H1 (cell line): ENCODE measurements at regions not wholly inside any gene's neighbourhood (a gene's known extent, or its start where the extent isn't known, plus 50 kb on each side); places are given as distances from the start of the nearest gene placed in this dataset.

ENCODE experiments used
- CTCF ChIA-PET: fragments of 300-600 bp; sonication (Branson Sonifier 250); formaldehyde crosslinking; loops from one replicate; lab custom pipeline; 2021; ENCODE audit not compliant: partially characterized antibody; lab: Charles Lee
- POLR2A ChIA-PET: fragments of 300-600 bp; sonication (Branson Sonifier 250); formaldehyde crosslinking; loops from one replicate; lab custom pipeline; 2021; ENCODE audit warnings: inconsistent platforms; ENCODE audit not compliant: partially characterized antibody; lab: Charles Lee
- DNase-seq, 2 experiments: peaks; one replicate each; pipeline versions ENCODE4 v3.0.0 to v3.0.0-alpha.2; 2010 to 2022; ENCODE audit warnings: low spot score in 2 of 2, low read depth in 1 of 2, mixed read lengths in 1 of 2
- FAIRE-seq: peaks from 2 replicates; lab custom pipeline; 2011; peaks lifted over from hg19 to GRCh38; lab: Jason Lieb, UNC
- H2AFZ ChIP-seq: 2 replicates; pipeline ENCODE4 v1.8.1; 2012; ENCODE audit warnings: low read length, inconsistent platforms
- H2AK5ac ChIP-seq: 2 replicates; pipeline ENCODE4 v1.6.1; 2013; ENCODE audit warnings: low read depth, low read length
- H2BK120ac ChIP-seq: replicated peaks from 2 replicates; pipeline ENCODE3; 2013; ENCODE audit warnings: low read depth, low read length, inconsistent platforms
- H2BK12ac ChIP-seq: 2 replicates; pipeline ENCODE4 v1.6.1; 2013; ENCODE audit warnings: low read depth, low read length
- H2BK15ac ChIP-seq: 2 replicates; pipeline ENCODE4 v1.6.1; 2013; ENCODE audit warnings: low read length
- H2BK20ac ChIP-seq: 2 replicates; pipeline ENCODE4 v1.6.1; 2013; ENCODE audit warnings: low read length
- H2BK5ac ChIP-seq: 2 replicates; pipeline ENCODE4 v1.6.1; 2013; ENCODE audit warnings: low read depth, low read length
- H3K14ac ChIP-seq: 2 replicates; pipeline ENCODE4 v1.6.1; 2013; ENCODE audit warnings: inconsistent platforms; ENCODE audit not compliant: insufficient read length
- H3K18ac ChIP-seq: 2 replicates; pipeline ENCODE4 v1.6.1; 2013; ENCODE audit warnings: low read length; ENCODE audit errors: extremely low read depth
- H3K23ac ChIP-seq: 2 replicates; pipeline ENCODE4 v1.6.1; 2013; ENCODE audit warnings: inconsistent platforms; ENCODE audit not compliant: insufficient read length
- H3K23me2 ChIP-seq: 2 replicates; pipeline ENCODE4 v1.6.1; 2013; ENCODE audit warnings: low read depth, low read length
- H3K27ac ChIP-seq: 2 replicates; pipeline ENCODE4 v1.6.1; 2011; ENCODE audit warnings: low read depth, low read length, inconsistent platforms
- H3K27me3 ChIP-seq, 4 experiments: replicated peaks in 1 of 4; 1 replicate in 1 of 4; 2 replicates in 3 of 4; pipeline versions ENCODE4 v1.6.1 to v1.8.1; 2011 to 2013; ENCODE audit warnings: low read length in 3 of 4, mild to moderate bottlenecking in 3 of 4, inconsistent platforms in 2 of 4, mixed read lengths in 2 of 4, moderate library complexity in 1 of 4; ENCODE audit not compliant: control insufficient read depth in 3 of 4, insufficient read depth in 3 of 4; ENCODE audit errors: extremely low read depth in 1 of 4
- H3K36me3 ChIP-seq, 4 experiments: 2 replicates each; pipeline versions ENCODE4 v1.6.1 to v1.8.1; 2011 to 2013; ENCODE audit warnings: mild to moderate bottlenecking in 4 of 4, low read length in 3 of 4, moderate library complexity in 2 of 4, control low read depth in 1 of 4, inconsistent platforms in 1 of 4; ENCODE audit not compliant: insufficient read depth in 4 of 4, control insufficient read depth in 2 of 4
- H3K4ac ChIP-seq: replicated peaks from 2 replicates; pipeline ENCODE3; 2013; ENCODE audit warnings: low read length, low read depth, mixed read lengths, inconsistent platforms; ENCODE audit not compliant: insufficient read length
- H3K4me1 ChIP-seq, 4 experiments: replicated peaks in 1 of 4; 1 replicate in 1 of 4; 2 replicates in 3 of 4; pipeline versions ENCODE4 v1.6.1 to v1.8.1; 2011 to 2013; ENCODE audit warnings: low read length in 3 of 4, inconsistent platforms in 2 of 4, mixed read lengths in 1 of 4; ENCODE audit not compliant: insufficient read depth in 4 of 4, control insufficient read depth in 3 of 4
- H3K4me2 ChIP-seq, 2 experiments: 2 replicates each; pipeline versions ENCODE4 v1.6.1 to v1.8.1; 2011 to 2013; ENCODE audit warnings: low read depth in 2 of 2, low read length in 2 of 2, control low read depth in 1 of 2, inconsistent platforms in 1 of 2, mild to moderate bottlenecking in 1 of 2; ENCODE audit not compliant: insufficient read depth in 1 of 2
- H3K4me3 ChIP-seq, 4 experiments: fragments of 200-600, 300-600 bp in 1 of 4; sonication (generic), shearing (Covaris generic), sonication (Bioruptor Twin) in 1 of 4; 2 replicates each; pipeline versions ENCODE4 v1.5.1 to v1.8.1; 2011 to 2016; ENCODE audit warnings: low read length in 4 of 4, low read depth in 3 of 4, control low read depth in 2 of 4, inconsistent platforms in 2 of 4, mild to moderate bottlenecking in 2 of 4, mixed read lengths in 1 of 4, moderate library complexity in 1 of 4; ENCODE audit not compliant: insufficient read depth in 2 of 4; ENCODE audit errors: extremely low read depth in 1 of 4
- H3K56ac ChIP-seq: replicated peaks from 2 replicates; pipeline ENCODE3; 2013; ENCODE audit warnings: low read depth, mild to moderate bottlenecking, mixed read lengths, low read length, inconsistent platforms; ENCODE audit not compliant: insufficient read length
- H3K79me1 ChIP-seq: 2 replicates; pipeline ENCODE4 v1.6.1; 2013; ENCODE audit warnings: low read depth, low read length, control low read depth
- H3K79me2 ChIP-seq, 2 experiments: 2 replicates each; pipeline versions ENCODE4 v1.6.1 to v1.8.1; 2012 to 2013; ENCODE audit warnings: low read length in 2 of 2, mild to moderate bottlenecking in 2 of 2, inconsistent platforms in 1 of 2; ENCODE audit not compliant: insufficient read depth in 2 of 2, control insufficient read depth in 1 of 2
- H3K9ac ChIP-seq, 4 experiments: replicated peaks in 1 of 4; 1 replicate in 1 of 4; 2 replicates in 3 of 4; pipeline versions ENCODE4 v1.6.1 to v1.8.1; 2011 to 2013; ENCODE audit warnings: low read depth in 3 of 4, low read length in 3 of 4, control low read depth in 2 of 4, mild to moderate bottlenecking in 2 of 4, moderate library complexity in 2 of 4, inconsistent platforms in 1 of 4; ENCODE audit errors: extremely low read depth in 1 of 4
- H3K9me3 ChIP-seq, 2 experiments: 2 replicates each; pipeline versions ENCODE4 v1.6.1 to v1.8.1; 2012 to 2013; ENCODE audit warnings: mild to moderate bottlenecking in 2 of 2, moderate library complexity in 2 of 2, control low read depth in 1 of 2, inconsistent platforms in 1 of 2, low read depth in 1 of 2, low read length in 1 of 2, mixed read lengths in 1 of 2; ENCODE audit not compliant: insufficient read depth in 2 of 2
- H4K20me1 ChIP-seq, 2 experiments: replicated peaks in 1 of 2; 2 replicates each; pipeline versions ENCODE3 to v1.8.1; 2011 to 2013; ENCODE audit warnings: inconsistent platforms in 2 of 2, low read length in 2 of 2, mild to moderate bottlenecking in 1 of 2; ENCODE audit not compliant: insufficient read depth in 2 of 2, control insufficient read depth in 1 of 2
- H4K5ac ChIP-seq: 2 replicates; pipeline ENCODE4 v1.6.1; 2013; ENCODE audit warnings: low read length, low read depth, mixed read lengths, inconsistent platforms; ENCODE audit not compliant: insufficient read length
- H4K8ac ChIP-seq: 2 replicates; pipeline ENCODE4 v1.8.0; 2013; ENCODE audit warnings: mild to moderate bottlenecking, moderate library complexity, low read length, inconsistent platforms; ENCODE audit not compliant: insufficient read depth; ENCODE audit errors: extremely low read depth
- H4K91ac ChIP-seq: replicated peaks from 2 replicates; pipeline ENCODE3; 2013; ENCODE audit warnings: low read length, mixed read lengths, inconsistent platforms; ENCODE audit not compliant: insufficient read length
- BACH1 ChIP-seq: IDR thresholded peaks from 2 replicates; pipeline ENCODE4 v1.6.1; 2012; ENCODE audit warnings: low read length, improper control_type of control experiment
- BRCA1 ChIP-seq: IDR thresholded peaks from 2 replicates; pipeline ENCODE4 v1.6.1; 2012; ENCODE audit warnings: low read depth, low read length, improper control_type of control experiment
- FOSL1 ChIP-seq: IDR thresholded peaks from 2 replicates; pipeline ENCODE4 v1.6.1; 2011; ENCODE audit warnings: mild to moderate bottlenecking, low read depth, low read length, moderate library complexity; ENCODE audit not compliant: insufficient read depth
- KDM4A ChIP-seq: IDR thresholded peaks from one replicate; pipeline ENCODE4 v1.7.1; 2012; ENCODE audit warnings: low read depth, mild to moderate bottlenecking, moderate library complexity, low read length, inconsistent platforms; ENCODE audit not compliant: severe bottlenecking
- RNF2 ChIP-seq: fragments of 200-900, 300-1000 bp; sonication (generic); IDR thresholded peaks from 2 replicates; pipeline ENCODE4 v1.7.1; 2016; ENCODE audit warnings: borderline replicate concordance, low read depth, mild to moderate bottlenecking, antibody characterized with exemption, low read length; ENCODE audit not compliant: poor library complexity, severe bottlenecking; ENCODE audit errors: missing control alignments
- SAP30 ChIP-seq: fragments of 300-600 bp; sonication (generic); IDR thresholded peaks from 2 replicates; pipeline ENCODE4 v1.7.1; 2012; ENCODE audit warnings: low read length, moderate library complexity, mild to moderate bottlenecking, inconsistent platforms; ENCODE audit not compliant: insufficient read depth, insufficient replicate concordance
- ZNF274 ChIP-seq: IDR thresholded peaks from 2 replicates; pipeline ENCODE4 v1.7.0; 2012; ENCODE audit warnings: low read length, borderline replicate concordance; ENCODE audit errors: extremely low read depth
- WGBS, 2 experiments: shearing (Covaris generic) in 1 of 2; methylation state at CpG; one replicate each; pipeline versions ENCODE4 v1.1.6 to v1.1.7; 2013 to 2015; ENCODE audit warnings: low lambda C conversion rate in 2 of 2, mixed read lengths in 2 of 2, inconsistent platforms in 1 of 2, low coverage in 1 of 2, missing lambda C conversion rate in 1 of 2; ENCODE audit not compliant: insufficient replicate concordance in 2 of 2, insufficient coverage in 1 of 2, insufficient read length in 1 of 2; ENCODE audit errors: extremely low coverage in 1 of 2, missing lambda C conversion rate in 1 of 2; 5-methylcytosine and 5-hydroxymethylcytosine counted together
- TF ChIP-seq, protein P1 (sequence below): IDR thresholded peaks from 2 replicates; pipeline ENCODE4 v1.6.1; 2012; ENCODE audit warnings: low read length, inconsistent platforms

- CTCF ChIA-PET = interaction anchor here (1.6 kb wide), 1 partner anchor 8 kb away, joined by 5 read pairs; no protein-coding TSS in a partner anchor
- Histone ChIP-seq H4K91ac (no peak overlapping the region), H2BK120ac (no peak overlapping the region), H3K4me2 (no peak overlapping the region), H2BK5ac (no peak overlapping the region), H3K9ac (no peak overlapping the region), H3K56ac (no peak overlapping the region), H3K27ac (no peak overlapping the region), H2BK20ac (no peak overlapping the region), H3K23me2 (no peaks in the 10 kb centered on the region), H3K9me3 (peaks cover 4 to 7% of the 10 kb centered on the region in 2 experiments; a peak in 2 of 4 replicates), H3K23ac (no peak overlapping the region), H3K79me2 (no peaks in the 10 kb centered on the region), H4K8ac (no peak overlapping the region; the same call in 1 of the 2 replicates), H4K5ac (no peak overlapping the region), H3K36me3 (no peaks in the 10 kb centered on the region), H2AFZ (peak overlapping the region; percentile 31; the same call in 1 of the 2 replicates), H2AK5ac (no peak overlapping the region), H2BK12ac (no peak overlapping the region), H3K4ac (no peak overlapping the region), H3K14ac (no peak overlapping the region), H3K27me3 (no peaks in the 10 kb centered on the region; a peak in 1 of 7 replicates), H4K20me1 (no peaks in the 10 kb centered on the region), H3K79me1 (no peaks in the 10 kb centered on the region), H2BK15ac (no peak overlapping the region), H3K18ac (no peak overlapping the region), H3K4me3 (no peak overlapping the region), H3K4me1 (peaks cover 0 to 6% (median 3%) of the 10 kb centered on the region in 4 experiments; a peak in 1 of 7 replicates)
- POLR2A ChIA-PET = no interaction called here
- no peak for FAIRE-seq
- DNase-seq = no peak
- TF ChIP-seq RNF2 = no peak
- TF ChIP-seq BACH1 = no peak
- TF ChIP-seq ZNF274 = no peak
- no peak for TF ChIP-seq FOSL1
- no peak for TF ChIP-seq KDM4A
- TF ChIP-seq BRCA1 = no peak
- TF ChIP-seq, protein P1, sequence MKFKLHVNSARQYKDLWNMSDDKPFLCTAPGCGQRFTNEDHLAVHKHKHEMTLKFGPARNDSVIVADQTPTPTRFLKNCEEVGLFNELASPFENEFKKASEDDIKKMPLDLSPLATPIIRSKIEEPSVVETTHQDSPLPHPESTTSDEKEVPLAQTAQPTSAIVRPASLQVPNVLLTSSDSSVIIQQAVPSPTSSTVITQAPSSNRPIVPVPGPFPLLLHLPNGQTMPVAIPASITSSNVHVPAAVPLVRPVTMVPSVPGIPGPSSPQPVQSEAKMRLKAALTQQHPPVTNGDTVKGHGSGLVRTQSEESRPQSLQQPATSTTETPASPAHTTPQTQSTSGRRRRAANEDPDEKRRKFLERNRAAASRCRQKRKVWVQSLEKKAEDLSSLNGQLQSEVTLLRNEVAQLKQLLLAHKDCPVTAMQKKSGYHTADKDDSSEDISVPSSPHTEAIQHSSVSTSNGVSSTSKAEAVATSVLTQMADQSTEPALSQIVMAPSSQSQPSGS = no peak
- no peak for TF ChIP-seq SAP30
- WGBS, 2 experiments = 93% methylated on average over 17 of the region's 18 CpGs; no CpG with 5 or more reads in 1 of the 2 experiments
These were observed 215.3 kb upstream of the C1orf174 start for GRCh38 chr1:4115191-4115900.
